Right lobe of liver (tissue), 6 donors: ENCODE measurements at regions not wholly inside any gene's neighbourhood (a gene's known extent, or its start where the extent isn't known, plus 50 kb on each side); places are given as distances from the start of the nearest gene placed in this dataset.
A peak's percentile ranks its signal among the peaks of the same experiment; 100 is the strongest.
"Not testable (repeated sequence)": the region's sequence is repeated elsewhere in the genome, so short reads cannot be mapped to it uniquely, and the experiment has no call there.

Source experiments
- ATAC-seq, 4 donors: fragments of 200-7000 bp; cut with Tn5 transposase; one replicate each; pipeline ENCODE4 v1.9.1; 2020; ENCODE audit warnings: mild to moderate bottlenecking in 4 of 4, moderate library complexity in 4 of 4
- DNase-seq, 3 donors: peaks; one replicate each; pipeline ENCODE4 v3.0.0-alpha.2; 2020
- H3K27ac ChIP-seq, 3 donors: fragments of 200-600 bp; one replicate each; pipeline ENCODE4 v1.8.0; 2022
- H3K27me3 ChIP-seq, 2 donors: fragments of 200-600 bp; one replicate each; pipeline ENCODE4 v1.8.0; 2022
- H3K36me3 ChIP-seq, 4 donors: fragments of 200-600 bp; sonication (generic) in 1 of 4; one replicate each; pipeline versions ENCODE4 v1.5.1 to v1.8.0; 2017 to 2022; ENCODE audit warnings: control low read depth in 1 of 4
- H3K4me1 ChIP-seq, 4 donors: fragments of 200-600 bp; sonication (generic) in 1 of 4; one replicate each; pipeline versions ENCODE4 v1.5.1 to v1.8.0; 2017 to 2022; ENCODE audit warnings: control low read depth in 1 of 4
- H3K4me3 ChIP-seq, 3 donors: fragments of 200-600 bp; one replicate each; pipeline ENCODE4 v1.8.0; 2022
- H3K9me3 ChIP-seq, 4 donors: fragments of 200-600 bp; sonication (generic) in 1 of 4; one replicate each; pipeline versions ENCODE4 v1.5.1 to v1.8.0; 2017 to 2022; ENCODE audit warnings: control low read depth in 1 of 4
- CTCF ChIP-seq, 4 donors: fragments of 200-600 bp in 3 of 4; fragments of 450-650 bp in 1 of 4; IDR thresholded peaks; one replicate each; pipeline versions ENCODE4 v1.5.1 to v1.8.0; 2016 to 2022; ENCODE audit warnings: antibody characterized with exemption in 4 of 4, mild to moderate bottlenecking in 2 of 4
- POLR2A ChIP-seq: fragments of 450-650 bp; IDR thresholded peaks from one replicate; pipeline ENCODE4 v1.6.1; 2017; ENCODE audit warnings: antibody characterized with exemption, mild to moderate bottlenecking
- WGBS: methylation state at CpG from one replicate; pipeline ENCODE4 v1.1.6; 2018; ENCODE audit warnings: low coverage, low lambda C conversion rate; ENCODE audit not compliant: insufficient coverage; ENCODE audit errors: missing lambda C conversion rate; 5-methylcytosine and 5-hydroxymethylcytosine counted together
- intact Hi-C, 2 donors: fragments of 100-400 bp; cut with DNase I; formaldehyde crosslinking; loops; one replicate each; pipeline versions ENCODE4 v1.11.2 to v1.14.1; 2022
- donor health status: DM: no; HTN: yes; CAD: no.
- donor health status: DM: no; HTN: no; CAD: no.
- donor health status: DM: no; HTN: no; CAD: no.
- donor health status: DM: no; HTN: yes; CAD: no.
- donor health status: DM: no; HTN: yes; CAD: no.

GRCh38 chr10:63692220-63692896 is 171.2 kb downstream of the REEP3 start:
- H3K27ac ChIP-seq, result peak overlapping the region; percentile 2 to 34 (median 5)
- DNase-seq (no peak), ATAC-seq (peak; percentile 69 to 91 (median 76))
- H3K4me3 ChIP-seq, result no peak overlapping the region
- H3K4me1 ChIP-seq, result peaks cover 0 to 9% (median 0%) of the 10 kb centered on the region in 4 donors
- no peaks in the 10 kb centered on the region for H3K9me3 ChIP-seq
- no peaks in the 10 kb centered on the region for H3K36me3 ChIP-seq
- intact Hi-C loops, result no loop called here
- no peaks in the 10 kb centered on the region for H3K27me3 ChIP-seq
- TF ChIP-seq CTCF (IDR thresholded peaks at IDR 0.05) (no peak), POLR2A (no peak)
- 40% methylated on average over 2 of the region's 2 CpGs for WGBS

DNA sequence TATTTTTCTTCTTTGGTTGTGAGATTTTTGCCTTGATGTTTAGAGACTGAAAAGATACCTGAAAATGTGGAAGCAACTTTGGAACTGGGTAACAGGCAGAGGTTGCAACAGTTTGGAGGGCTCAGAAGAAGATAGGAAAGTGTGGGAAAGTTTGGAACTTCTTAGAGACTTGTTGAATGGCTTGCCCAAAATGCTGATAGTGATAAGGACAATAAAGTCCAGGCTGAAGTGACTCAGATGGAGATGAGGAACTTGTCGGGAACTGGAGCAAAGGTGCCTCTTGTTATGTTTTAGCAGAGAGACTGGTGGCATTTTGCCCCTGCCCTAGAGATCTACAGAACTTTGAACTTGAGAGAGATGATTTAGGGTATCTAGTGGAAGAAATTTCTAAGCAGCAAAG is 171.8 kb downstream of the REEP3 start:
- H3K36me3 ChIP-seq, ATAC-seq, DNase-seq, H3K27me3 ChIP-seq, H3K9me3 ChIP-seq, H3K4me1 ChIP-seq, H3K4me3 ChIP-seq, intact Hi-C loops: not testable (repeated sequence)
- peak overlapping the region; percentile 2 to 34 (median 5) for H3K27ac ChIP-seq
- WGBS, result 0% methylated on average over 1 of the region's 1 CpG

DNA sequence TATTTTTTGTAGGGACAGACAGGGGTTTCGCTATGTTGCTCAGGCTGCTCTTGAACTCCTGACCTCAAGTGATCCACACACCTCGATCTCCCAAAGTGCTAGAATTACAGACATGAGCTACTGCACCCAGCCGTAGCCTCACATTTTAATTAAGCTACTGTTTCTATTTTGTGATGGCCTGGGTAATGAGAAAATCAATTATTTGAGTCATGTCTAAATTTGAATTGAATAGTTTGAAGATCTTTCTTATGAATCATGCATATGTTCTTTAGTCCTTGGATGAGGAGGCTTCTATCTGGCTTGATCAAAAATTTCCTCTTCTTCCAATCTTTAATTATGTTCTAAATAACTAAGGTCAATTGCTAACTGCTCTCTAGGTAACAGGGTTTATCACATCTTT is 175.0 kb downstream of the REEP3 start:
- ATAC-seq, result no peak
- no peaks in the 10 kb centered on the region for H3K36me3 ChIP-seq
- intact Hi-C loops, result no loop called here
- no peak for DNase-seq
- H3K4me3 ChIP-seq, result no peak overlapping the region
- H3K27ac ChIP-seq, result no peak overlapping the region
- no peaks in the 10 kb centered on the region for H3K27me3 ChIP-seq
- H3K4me1 ChIP-seq, result peaks cover 0 to 36% (median 8%) of the 10 kb centered on the region in 4 donors
- no peak for TF ChIP-seq POLR2A
- no peak for TF ChIP-seq CTCF (IDR thresholded peaks at IDR 0.05)
- H3K9me3 ChIP-seq, result no peaks in the 10 kb centered on the region
- 90% methylated on average over 3 of the region's 3 CpGs for WGBS

GRCh38 chr10:63697956-63698786 is 177.0 kb downstream of the REEP3 start:
- Histone ChIP-seq H3K4me1 (peaks cover 0 to 44% (median 17%) of the 10 kb centered on the region in 4 donors), H3K4me3 (no peak overlapping the region), H3K9me3 (no peaks in the 10 kb centered on the region), H3K27ac (no peak overlapping the region), H3K27me3 (no peaks in the 10 kb centered on the region), H3K36me3 (no peaks in the 10 kb centered on the region)
- intact Hi-C loops, result no loop called here
- ATAC-seq, result peak in 1 of 4 donors; percentile 49
- TF ChIP-seq CTCF (IDR thresholded peaks at IDR 0.05) (no peak), POLR2A (no peak)
- 67% methylated on average over 6 of the region's 7 CpGs for whole genome bisulfite sequencing
- no peak for DNase-seq

GRCh38 chr10:63698787-63699150 is 177.6 kb downstream of the REEP3 start:
- WGBS, result 75% methylated on average over 2 of the region's 2 CpGs
- intact Hi-C loops, result no loop called here
- TF ChIP-seq CTCF (IDR thresholded peaks at IDR 0.05) (no peak), POLR2A (no peak)

More at GRCh38 chr10:63698787-63699150, 177.6 kb downstream of the REEP3 start:
- ATAC-seq (no peak), DNase-seq (no peak)
- Histone ChIP-seq H3K27ac (peak overlapping the region in 1 of 3 donors; percentile 56), H3K9me3 (no peaks in the 10 kb centered on the region), H3K27me3 (no peaks in the 10 kb centered on the region), H3K36me3 (no peaks in the 10 kb centered on the region), H3K4me3 (no peak overlapping the region), H3K4me1 (peaks cover 0 to 50% (median 21%) of the 10 kb centered on the region in 4 donors)
